ENCODE measurements at regions not wholly inside any gene's neighbourhood (a gene's known extent, or its start where the extent isn't known, plus 50 kb on each side); places are given as distances from the start of the nearest gene placed in this dataset.

DNA sequence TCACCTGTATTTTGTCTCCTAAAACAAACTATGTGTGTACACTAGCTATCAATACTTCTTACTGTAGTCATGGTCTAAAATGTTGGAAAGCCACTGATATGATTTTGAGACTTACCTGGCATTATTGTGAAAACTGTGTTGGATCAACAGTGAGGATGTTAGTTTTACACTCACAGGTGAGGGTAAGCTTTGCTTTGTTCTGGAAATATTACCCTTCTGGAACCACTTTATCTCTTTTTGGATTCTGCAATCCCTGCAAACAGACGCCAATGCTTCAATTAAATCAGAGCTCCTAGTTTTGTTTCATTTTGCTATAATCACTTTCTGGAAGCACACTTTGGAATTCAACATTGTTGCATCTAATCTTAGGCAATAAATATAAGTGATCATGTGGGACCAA, 223.3 kb downstream of the RPS29 start:
- H3K36me3 Mint-ChIP-seq (ENCODE audit: unreplicated experiment): no peaks in the 10 kb centered on the region
- no peaks in the 10 kb centered on the region for H3K4me1 Mint-ChIP-seq (ENCODE audit: low read depth, unreplicated experiment)
- no peak overlapping the region for H3K4me3 Mint-ChIP-seq (ENCODE audit: unreplicated experiment)
- peaks cover 9% of the 10 kb centered on the region for H3K27me3 Mint-ChIP-seq (ENCODE audit: unreplicated experiment)
- TF ChIP-seq, protein P1, sequence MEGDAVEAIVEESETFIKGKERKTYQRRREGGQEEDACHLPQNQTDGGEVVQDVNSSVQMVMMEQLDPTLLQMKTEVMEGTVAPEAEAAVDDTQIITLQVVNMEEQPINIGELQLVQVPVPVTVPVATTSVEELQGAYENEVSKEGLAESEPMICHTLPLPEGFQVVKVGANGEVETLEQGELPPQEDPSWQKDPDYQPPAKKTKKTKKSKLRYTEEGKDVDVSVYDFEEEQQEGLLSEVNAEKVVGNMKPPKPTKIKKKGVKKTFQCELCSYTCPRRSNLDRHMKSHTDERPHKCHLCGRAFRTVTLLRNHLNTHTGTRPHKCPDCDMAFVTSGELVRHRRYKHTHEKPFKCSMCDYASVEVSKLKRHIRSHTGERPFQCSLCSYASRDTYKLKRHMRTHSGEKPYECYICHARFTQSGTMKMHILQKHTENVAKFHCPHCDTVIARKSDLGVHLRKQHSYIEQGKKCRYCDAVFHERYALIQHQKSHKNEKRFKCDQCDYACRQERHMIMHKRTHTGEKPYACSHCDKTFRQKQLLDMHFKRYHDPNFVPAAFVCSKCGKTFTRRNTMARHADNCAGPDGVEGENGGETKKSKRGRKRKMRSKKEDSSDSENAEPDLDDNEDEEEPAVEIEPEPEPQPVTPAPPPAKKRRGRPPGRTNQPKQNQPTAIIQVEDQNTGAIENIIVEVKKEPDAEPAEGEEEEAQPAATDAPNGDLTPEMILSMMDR (IDR thresholded peaks at IDR 0.05; ENCODE audit: partially characterized antibody, unreplicated experiment): no peak
- no peak overlapping the region for H3K27ac Mint-ChIP-seq (ENCODE audit: unreplicated experiment)
- DNase-seq: no peak
- no peaks in the 10 kb centered on the region for H3K9me3 Mint-ChIP-seq (ENCODE audit: unreplicated experiment)

DNA sequence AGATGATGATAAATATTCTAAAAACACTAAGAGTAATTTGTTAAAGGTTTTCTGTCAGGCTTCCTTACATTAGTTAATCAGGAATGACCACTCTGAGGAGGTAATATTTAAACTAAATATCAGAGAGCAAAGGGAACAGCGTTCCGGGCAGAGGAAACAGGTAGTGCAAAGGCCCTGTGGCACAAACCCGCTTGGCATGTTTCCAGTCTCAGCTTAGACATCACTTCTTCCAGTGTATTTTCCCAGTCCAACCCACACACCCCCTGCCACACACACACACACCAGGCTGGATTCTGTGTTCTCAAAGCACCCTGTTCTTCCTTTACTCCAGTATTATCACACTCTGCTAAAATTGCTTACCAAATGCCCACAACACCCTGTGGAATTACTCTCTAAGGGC, 247.1 kb downstream of the RPS29 start:
- no peaks in the 10 kb centered on the region for H3K4me1 Mint-ChIP-seq (ENCODE audit: low read depth, unreplicated experiment)
- H3K9me3 Mint-ChIP-seq (ENCODE audit: unreplicated experiment): no peaks in the 10 kb centered on the region
- DNase-seq: no peak
- H3K27ac Mint-ChIP-seq (ENCODE audit: unreplicated experiment): no peak overlapping the region
- H3K36me3 Mint-ChIP-seq (ENCODE audit: unreplicated experiment): no peaks in the 10 kb centered on the region
- H3K27me3 Mint-ChIP-seq (ENCODE audit: unreplicated experiment): no peaks in the 10 kb centered on the region
- TF ChIP-seq, protein P1 (IDR thresholded peaks at IDR 0.05; ENCODE audit: partially characterized antibody, unreplicated experiment): no peak
- no peak overlapping the region for H3K4me3 Mint-ChIP-seq (ENCODE audit: unreplicated experiment)

DNA sequence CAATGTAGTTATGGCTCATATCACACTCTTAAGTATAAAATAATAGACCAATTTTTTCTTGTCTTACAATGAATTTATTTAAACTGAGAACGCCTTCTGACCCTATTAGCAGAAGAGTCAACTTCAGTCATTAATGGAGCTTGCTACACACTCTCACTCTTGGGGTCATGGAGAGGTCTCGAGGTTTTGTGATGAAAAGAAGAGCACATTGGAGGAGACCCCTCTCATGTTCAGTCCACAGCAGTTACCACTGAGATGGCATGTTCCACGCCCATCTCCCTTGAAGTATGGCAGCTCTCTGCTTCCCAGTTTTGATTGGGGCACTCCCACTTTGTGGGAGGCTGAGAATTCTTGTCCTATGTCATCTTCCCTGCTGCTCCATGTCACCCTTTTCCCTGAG, 266.4 kb downstream of the RPS29 start:
- Mint-ChIP-seq H3K4me3 (ENCODE audit: unreplicated experiment) (no peak overlapping the region), H3K4me1 (ENCODE audit: low read depth, unreplicated experiment) (no peaks in the 10 kb centered on the region), H3K36me3 (ENCODE audit: unreplicated experiment) (no peaks in the 10 kb centered on the region), H3K9me3 (ENCODE audit: unreplicated experiment) (no peaks in the 10 kb centered on the region), H3K27ac (ENCODE audit: unreplicated experiment) (no peak overlapping the region), H3K27me3 (ENCODE audit: unreplicated experiment) (no peaks in the 10 kb centered on the region)
- no peak for DNase-seq
- TF ChIP-seq, protein P1 (IDR thresholded peaks at IDR 0.05; ENCODE audit: partially characterized antibody, unreplicated experiment): no peak

DNA sequence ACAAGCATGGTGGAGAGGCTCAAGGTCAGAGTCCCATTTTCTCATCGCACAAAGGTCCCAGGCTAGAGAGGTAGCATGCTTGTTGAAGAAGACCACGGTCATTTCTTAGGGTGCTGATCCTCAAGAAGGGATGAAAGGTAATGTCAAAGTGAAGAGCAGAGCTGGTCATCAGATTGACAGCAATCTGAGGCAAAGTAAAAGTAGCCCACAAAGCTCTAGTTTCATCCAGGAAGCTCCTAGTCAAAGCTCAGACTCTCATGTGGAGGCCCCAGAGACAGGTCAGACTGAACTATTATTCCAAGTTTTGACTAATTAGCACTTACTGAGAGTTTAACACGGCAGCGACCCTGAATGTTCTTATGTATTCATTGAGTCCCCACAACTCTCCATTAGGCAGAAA, 270.6 kb downstream of the RPS29 start:
- TF ChIP-seq, protein P1 (IDR thresholded peaks at IDR 0.05; ENCODE audit: partially characterized antibody, unreplicated experiment): no peak
- Mint-ChIP-seq H3K4me3 (ENCODE audit: unreplicated experiment) (no peak overlapping the region), H3K27me3 (ENCODE audit: unreplicated experiment) (no peaks in the 10 kb centered on the region), H3K9me3 (ENCODE audit: unreplicated experiment) (no peaks in the 10 kb centered on the region), H3K36me3 (ENCODE audit: unreplicated experiment) (no peaks in the 10 kb centered on the region), H3K27ac (ENCODE audit: unreplicated experiment) (no peak overlapping the region), H3K4me1 (ENCODE audit: low read depth, unreplicated experiment) (no peaks in the 10 kb centered on the region)
- no peak for DNase-seq

DNA sequence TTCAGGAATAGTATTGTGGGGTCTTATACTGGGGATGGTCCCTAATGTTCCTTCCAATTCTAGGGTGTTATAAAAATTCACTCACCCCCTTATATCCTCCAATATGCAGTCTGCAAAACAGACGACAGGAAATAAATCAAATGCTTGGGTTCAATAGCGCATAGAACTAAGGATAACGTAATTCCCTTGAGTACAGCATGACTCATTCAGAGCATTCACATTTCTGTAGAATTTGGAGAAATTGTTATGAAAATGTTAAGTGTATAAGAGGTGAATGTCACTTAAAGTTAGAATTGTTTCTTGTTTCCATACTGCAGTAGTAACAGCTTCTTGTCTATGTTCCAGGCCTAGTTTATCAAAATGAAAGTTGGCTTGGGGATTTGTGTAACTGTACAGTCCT, 271.4 kb downstream of the RPS29 start:
- Mint-ChIP-seq H3K27me3 (ENCODE audit: unreplicated experiment) (no peaks in the 10 kb centered on the region), H3K4me1 (ENCODE audit: low read depth, unreplicated experiment) (no peaks in the 10 kb centered on the region), H3K27ac (ENCODE audit: unreplicated experiment) (no peak overlapping the region), H3K4me3 (ENCODE audit: unreplicated experiment) (no peak overlapping the region), H3K36me3 (ENCODE audit: unreplicated experiment) (no peaks in the 10 kb centered on the region), H3K9me3 (ENCODE audit: unreplicated experiment) (no peaks in the 10 kb centered on the region)
- no peak for DNase-seq
- TF ChIP-seq, protein P1 (IDR thresholded peaks at IDR 0.05; ENCODE audit: partially characterized antibody, unreplicated experiment): no peak

Measured in glutamatergic neuron (in vitro differentiated cells).